Memory B cell (primary cell): ENCODE measurements at regions not wholly inside any gene's neighbourhood (a gene's known extent, or its start where the extent isn't known, plus 50 kb on each side); places are given as distances from the start of the nearest gene placed in this dataset.
"Not testable (repeated sequence)": the region's sequence is repeated elsewhere in the genome, so short reads cannot be mapped to it uniquely, and the experiment has no call there.

Experiments
- ATAC-seq: fragments of 150-1000 bp; cut with Tn5 transposase; 2 replicates; pipeline ENCODE4 v1.10.0; 2021; ENCODE audit warnings: low read depth, mild to moderate bottlenecking, moderate library complexity
- DNase-seq, 2 donors: peaks; one replicate each; pipeline ENCODE4 v3.0.0; 2022; ENCODE audit warnings: low spot score in 2 of 2
- H3K27ac Mint-ChIP-seq: one replicate; pipeline ENCODE4 v1.8.0; 2022; ENCODE audit warnings: mild to moderate bottlenecking, moderate library complexity, mixed read lengths
- H3K27me3 Mint-ChIP-seq: one replicate; pipeline ENCODE4 v1.8.0; 2022; ENCODE audit warnings: mixed read lengths
- H3K36me3 Mint-ChIP-seq: one replicate; pipeline ENCODE4 v1.8.0; 2022; ENCODE audit warnings: mild to moderate bottlenecking, mixed read lengths
- H3K4me1 Mint-ChIP-seq: one replicate; pipeline ENCODE4 v1.8.0; 2022; ENCODE audit warnings: mixed read lengths
- H3K4me3 Mint-ChIP-seq: one replicate; pipeline ENCODE4 v1.8.0; 2022; ENCODE audit warnings: mild to moderate bottlenecking, moderate library complexity, mixed read lengths
- H3K9me3 Mint-ChIP-seq: one replicate; pipeline ENCODE4 v1.8.0; 2022; ENCODE audit warnings: mixed read lengths

DNA sequence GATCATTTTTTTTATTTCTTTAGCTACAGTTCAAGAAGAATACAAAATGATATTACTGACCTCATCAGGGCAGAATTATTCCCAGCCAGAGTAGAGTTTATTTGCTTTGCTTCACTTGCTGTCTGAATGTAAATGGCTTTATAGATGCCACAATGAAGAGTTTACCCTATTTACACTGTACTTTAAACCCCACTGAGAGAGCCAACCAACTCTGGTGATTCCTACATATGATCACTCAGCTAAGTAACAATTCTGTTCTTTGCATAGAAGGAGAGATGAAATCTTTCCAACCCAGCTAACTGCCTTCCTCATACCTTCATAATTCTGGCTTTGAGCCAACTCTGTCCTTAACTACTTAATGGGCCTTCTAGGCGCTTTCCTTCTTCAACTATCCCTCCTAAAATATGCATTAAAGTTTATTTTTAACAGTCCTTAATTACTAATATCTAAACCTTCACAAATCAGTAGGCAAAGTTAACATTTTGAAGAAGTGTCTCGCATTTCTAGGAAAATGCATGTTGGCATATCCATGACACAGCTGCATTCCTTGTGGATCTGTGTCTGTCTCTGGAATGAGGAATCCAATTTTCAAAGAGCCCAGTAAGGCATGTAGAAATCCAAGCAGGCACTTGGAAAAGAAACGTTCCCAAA, 284.8 kb upstream of the GRAMD2B start:
- Mint-ChIP-seq H3K4me1 (no peaks in the 10 kb centered on the region), H3K27me3 (no peaks in the 10 kb centered on the region), H3K27ac (no peak overlapping the region), H3K4me3 (no peak overlapping the region), H3K9me3 (no peaks in the 10 kb centered on the region), H3K36me3 (no peaks in the 10 kb centered on the region)
- no peak for ATAC-seq
- DNase-seq = no peak

DNA sequence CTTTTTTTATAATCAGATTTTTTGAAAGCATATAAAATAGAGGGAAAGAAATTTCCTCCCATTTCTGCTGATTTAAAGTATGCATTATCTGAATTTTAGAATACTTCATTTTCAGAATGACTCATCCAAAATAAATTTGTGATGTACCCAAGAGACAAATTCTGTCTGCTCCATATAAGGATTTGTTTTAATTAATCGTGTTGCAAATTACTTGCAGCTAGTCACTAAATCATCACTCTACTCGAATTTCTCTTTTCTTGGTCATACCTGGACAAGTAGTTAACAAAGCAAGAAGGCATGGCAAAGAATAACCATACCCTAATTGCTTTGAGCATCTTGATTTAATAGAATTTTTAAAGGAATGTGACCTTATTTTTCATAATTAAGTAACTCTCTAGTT, 284.1 kb upstream of the GRAMD2B start:
- H3K27me3 Mint-ChIP-seq = no peaks in the 10 kb centered on the region
- H3K9me3 Mint-ChIP-seq = no peaks in the 10 kb centered on the region
- no peak overlapping the region for H3K27ac Mint-ChIP-seq
- DNase-seq = no peak
- H3K4me1 Mint-ChIP-seq = no peaks in the 10 kb centered on the region
- no peak for ATAC-seq
- H3K36me3 Mint-ChIP-seq = no peaks in the 10 kb centered on the region
- H3K4me3 Mint-ChIP-seq = no peak overlapping the region

DNA sequence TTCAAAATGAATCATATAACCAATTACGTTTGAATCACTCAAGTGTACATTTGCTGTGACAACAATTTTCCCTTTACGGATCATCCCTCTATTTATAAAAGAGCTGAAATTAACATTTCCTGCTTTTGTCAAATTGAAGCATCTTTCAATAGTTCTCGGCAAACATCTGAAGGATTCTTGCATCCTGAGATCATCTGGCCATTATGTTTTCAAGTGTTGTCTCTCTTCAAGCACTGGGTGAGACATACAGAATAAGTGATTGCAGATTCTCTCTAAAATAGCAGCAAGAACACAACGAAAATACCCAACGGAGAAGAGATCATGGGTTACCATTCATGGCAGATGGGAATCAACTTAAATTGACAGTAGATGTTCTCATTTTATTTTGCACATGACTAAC, 283.4 kb upstream of the GRAMD2B start:
- no peak for ATAC-seq
- Mint-ChIP-seq H3K9me3 (no peaks in the 10 kb centered on the region), H3K4me3 (no peak overlapping the region), H3K4me1 (no peaks in the 10 kb centered on the region), H3K36me3 (no peaks in the 10 kb centered on the region), H3K27ac (no peak overlapping the region), H3K27me3 (no peaks in the 10 kb centered on the region)
- DNase-seq = no peak

DNA sequence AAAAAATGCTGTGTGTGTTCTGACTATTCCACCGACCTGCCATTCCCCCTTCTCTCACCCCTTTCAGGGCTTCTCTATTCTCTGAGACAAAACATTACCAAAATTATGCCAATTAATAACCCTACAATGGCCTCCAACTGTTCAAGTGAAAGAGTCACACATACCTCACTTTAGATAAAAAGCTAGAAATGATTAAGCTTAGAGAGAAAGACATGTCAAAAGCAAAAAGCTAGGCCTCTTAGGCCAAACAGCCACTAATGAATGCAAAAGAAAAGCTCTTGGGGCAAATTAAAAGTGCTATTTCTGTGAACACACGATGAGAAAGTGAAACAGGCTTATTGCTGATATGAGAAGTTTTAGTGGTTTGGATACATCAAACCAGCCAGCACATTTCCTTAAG, 279.6 kb upstream of the GRAMD2B start:
- ATAC-seq = no peak

DNA sequence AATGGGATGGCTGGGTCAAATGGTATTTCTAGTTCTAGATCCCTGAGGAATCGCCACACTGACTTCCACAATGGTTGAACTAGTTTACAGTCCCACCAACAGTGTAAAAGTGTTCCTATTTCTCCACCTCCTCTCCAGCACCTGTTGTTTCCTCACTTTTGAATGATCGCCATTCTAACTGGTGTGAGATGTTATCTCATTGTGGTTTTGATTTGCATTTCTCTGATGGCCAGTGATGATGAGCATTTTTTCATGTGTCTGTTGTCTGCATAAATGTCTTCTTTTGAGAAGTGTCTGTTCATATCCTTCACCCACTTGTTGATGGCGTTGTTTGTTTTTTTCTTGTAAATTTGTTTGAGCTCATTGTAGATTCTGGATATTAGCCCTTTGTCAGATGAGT, 272.9 kb upstream of the GRAMD2B start:
- not testable (repeated sequence) for H3K4me3 Mint-ChIP-seq, H3K27me3 Mint-ChIP-seq, H3K27ac Mint-ChIP-seq, DNase-seq, H3K4me1 Mint-ChIP-seq, H3K36me3 Mint-ChIP-seq, ATAC-seq, H3K9me3 Mint-ChIP-seq

More for the DNA sequence above, 279.6 kb upstream of the GRAMD2B start:
- DNase-seq = no peak
- Mint-ChIP-seq H3K9me3 (no peaks in the 10 kb centered on the region), H3K27ac (no peak overlapping the region), H3K27me3 (no peaks in the 10 kb centered on the region), H3K36me3 (no peaks in the 10 kb centered on the region), H3K4me3 (no peak overlapping the region), H3K4me1 (no peaks in the 10 kb centered on the region)

DNA sequence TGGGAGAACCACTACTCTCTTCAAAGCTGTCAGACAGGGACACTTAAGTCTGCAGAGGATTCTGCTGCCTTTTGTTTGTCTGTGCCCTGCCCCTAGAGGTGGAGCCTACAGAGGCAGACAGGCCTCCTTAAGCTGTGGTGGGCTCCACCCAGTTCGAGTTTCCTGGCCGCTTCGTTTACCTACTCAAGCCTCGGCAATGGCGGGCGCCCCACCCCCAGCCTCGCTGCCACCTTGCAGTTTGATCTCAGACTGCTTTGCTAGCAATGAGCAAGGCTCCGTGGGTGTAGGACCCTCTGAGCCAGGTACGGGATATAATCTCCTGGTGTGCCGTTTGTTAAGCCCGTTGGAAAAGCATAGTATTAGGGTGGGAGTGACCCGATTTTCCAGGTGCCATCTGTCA, 267.9 kb upstream of the GRAMD2B start:
- H3K27ac Mint-ChIP-seq, H3K4me1 Mint-ChIP-seq, ATAC-seq, H3K36me3 Mint-ChIP-seq, DNase-seq, H3K9me3 Mint-ChIP-seq, H3K4me3 Mint-ChIP-seq: not testable (repeated sequence)
- H3K27me3 Mint-ChIP-seq = peaks cover 12% of the 10 kb centered on the region

DNA sequence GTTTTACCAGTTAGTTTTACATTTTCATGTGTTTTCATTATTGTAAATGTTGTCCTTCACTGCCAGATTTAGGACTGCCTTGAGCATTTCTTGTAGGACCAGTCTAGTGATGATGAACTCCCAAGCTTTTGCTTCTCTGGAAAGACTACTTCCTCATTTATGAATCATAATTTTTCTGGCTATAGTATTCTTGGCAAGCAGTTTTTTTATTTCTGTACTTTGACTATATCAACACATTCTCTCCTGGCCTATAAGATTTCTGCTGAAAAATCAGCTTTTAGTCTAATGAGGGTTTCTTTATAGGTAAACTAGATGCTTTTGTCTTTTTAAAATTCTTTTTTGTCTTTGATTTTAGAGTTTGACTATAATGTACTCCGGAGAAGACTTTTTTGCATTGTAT, 256.8 kb upstream of the GRAMD2B start:
- no peak overlapping the region for H3K4me3 Mint-ChIP-seq
- no peaks in the 10 kb centered on the region for H3K4me1 Mint-ChIP-seq
- no peak overlapping the region for H3K27ac Mint-ChIP-seq
- DNase-seq = no peak
- peaks cover 2% of the 10 kb centered on the region for H3K27me3 Mint-ChIP-seq
- no peak for ATAC-seq
- H3K9me3 Mint-ChIP-seq = peaks cover 18% of the 10 kb centered on the region
- H3K36me3 Mint-ChIP-seq = no peaks in the 10 kb centered on the region

DNA sequence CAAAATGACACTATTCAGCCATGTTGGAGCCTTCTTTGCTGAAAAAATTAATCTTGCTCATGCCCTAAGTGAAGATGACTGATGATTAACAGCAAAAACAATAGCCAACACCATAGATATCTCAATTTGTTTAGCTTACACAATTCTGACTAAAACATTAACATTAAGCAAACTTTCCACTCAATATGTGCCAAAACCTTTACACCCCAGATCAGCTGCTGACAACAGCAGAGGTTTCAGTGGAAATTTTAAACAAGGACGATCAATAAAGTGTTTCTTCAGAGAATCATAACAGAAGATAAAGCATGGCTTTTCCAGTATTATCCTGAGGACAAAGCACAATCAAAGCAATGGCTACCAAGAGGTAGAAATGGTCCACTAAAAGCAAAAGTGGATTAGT, 254.4 kb upstream of the GRAMD2B start:
- Mint-ChIP-seq H3K9me3 (peaks cover 18% of the 10 kb centered on the region), H3K4me3 (no peak overlapping the region), H3K4me1 (no peaks in the 10 kb centered on the region), H3K27ac (no peak overlapping the region), H3K36me3 (no peaks in the 10 kb centered on the region), H3K27me3 (peaks cover 2% of the 10 kb centered on the region)
- DNase-seq (no peak), ATAC-seq (no peak)

DNA sequence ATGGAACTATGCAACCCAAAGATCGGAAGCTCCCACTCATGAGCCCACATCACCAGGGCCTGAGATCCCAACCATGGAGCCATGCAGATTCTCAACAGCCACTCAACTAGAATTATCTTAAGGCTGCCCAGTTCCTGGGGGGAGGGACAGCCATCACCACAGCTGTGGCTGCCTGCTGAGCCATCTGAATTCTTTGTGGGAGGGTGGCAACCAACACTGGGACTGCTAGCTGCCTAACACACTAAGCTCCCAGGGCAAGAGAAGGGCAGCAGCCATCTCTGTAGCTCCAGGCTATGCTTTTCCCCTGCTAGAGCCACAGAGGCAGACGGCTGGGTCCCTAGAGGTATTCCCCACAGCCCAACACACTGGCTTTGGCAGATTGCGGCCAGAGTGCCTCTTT, 251.3 kb upstream of the GRAMD2B start:
- no peaks in the 10 kb centered on the region for H3K4me1 Mint-ChIP-seq
- H3K36me3 Mint-ChIP-seq = no peaks in the 10 kb centered on the region
- DNase-seq = no peak
- peaks cover 7% of the 10 kb centered on the region for H3K9me3 Mint-ChIP-seq
- H3K4me3 Mint-ChIP-seq = no peak overlapping the region
- no peak overlapping the region for H3K27ac Mint-ChIP-seq
- ATAC-seq = no peak
- peaks cover 2% of the 10 kb centered on the region for H3K27me3 Mint-ChIP-seq

DNA sequence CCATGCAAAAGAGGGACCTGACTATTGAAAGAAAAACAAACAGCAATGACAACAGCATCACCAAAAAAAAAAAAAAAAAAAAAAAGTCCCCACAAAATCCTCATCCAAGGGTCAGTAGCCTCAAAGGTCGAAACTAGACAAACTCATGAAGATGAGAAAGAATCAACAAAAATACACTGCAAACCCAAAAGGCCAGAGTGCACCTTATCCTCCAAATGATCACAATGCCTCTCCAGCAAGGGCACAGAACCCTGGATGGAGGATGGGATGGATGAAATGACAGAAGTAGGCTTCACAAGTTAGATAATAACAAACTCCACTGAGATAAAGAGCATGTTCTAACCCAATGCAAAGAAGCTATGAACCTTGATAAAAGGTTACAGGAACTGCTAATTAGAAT, 250.4 kb upstream of the GRAMD2B start:
- no peak for DNase-seq
- Mint-ChIP-seq H3K4me3 (no peak overlapping the region), H3K9me3 (peaks cover 2% of the 10 kb centered on the region), H3K27ac (no peak overlapping the region), H3K27me3 (peaks cover 2% of the 10 kb centered on the region), H3K4me1 (no peaks in the 10 kb centered on the region), H3K36me3 (no peaks in the 10 kb centered on the region)
- no peak for ATAC-seq

DNA sequence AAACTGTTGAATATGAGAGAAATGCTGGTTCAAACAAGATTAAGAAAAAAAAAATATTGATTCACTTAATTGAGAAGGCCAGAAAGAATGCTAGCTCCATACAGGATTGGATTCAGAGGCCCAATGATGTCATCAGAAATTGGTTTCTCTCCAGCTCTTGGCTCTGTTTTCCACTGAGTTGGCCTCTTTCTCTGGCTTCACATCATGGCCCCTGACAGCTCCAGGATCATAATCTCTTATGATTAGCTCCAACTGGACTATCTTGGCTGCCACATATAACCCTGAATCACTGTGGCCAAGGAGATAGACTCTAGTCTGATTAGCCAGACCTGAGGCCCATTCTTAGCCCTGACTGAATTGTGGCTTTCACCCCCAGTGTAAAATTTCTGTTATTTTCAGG, 244.7 kb upstream of the GRAMD2B start:
- ATAC-seq = no peak
- H3K4me3 Mint-ChIP-seq = no peak overlapping the region
- DNase-seq = no peak
- no peak overlapping the region for H3K27ac Mint-ChIP-seq
- H3K9me3 Mint-ChIP-seq = no peaks in the 10 kb centered on the region
- H3K36me3 Mint-ChIP-seq = no peaks in the 10 kb centered on the region
- no peaks in the 10 kb centered on the region for H3K4me1 Mint-ChIP-seq
- H3K27me3 Mint-ChIP-seq = no peaks in the 10 kb centered on the region

DNA sequence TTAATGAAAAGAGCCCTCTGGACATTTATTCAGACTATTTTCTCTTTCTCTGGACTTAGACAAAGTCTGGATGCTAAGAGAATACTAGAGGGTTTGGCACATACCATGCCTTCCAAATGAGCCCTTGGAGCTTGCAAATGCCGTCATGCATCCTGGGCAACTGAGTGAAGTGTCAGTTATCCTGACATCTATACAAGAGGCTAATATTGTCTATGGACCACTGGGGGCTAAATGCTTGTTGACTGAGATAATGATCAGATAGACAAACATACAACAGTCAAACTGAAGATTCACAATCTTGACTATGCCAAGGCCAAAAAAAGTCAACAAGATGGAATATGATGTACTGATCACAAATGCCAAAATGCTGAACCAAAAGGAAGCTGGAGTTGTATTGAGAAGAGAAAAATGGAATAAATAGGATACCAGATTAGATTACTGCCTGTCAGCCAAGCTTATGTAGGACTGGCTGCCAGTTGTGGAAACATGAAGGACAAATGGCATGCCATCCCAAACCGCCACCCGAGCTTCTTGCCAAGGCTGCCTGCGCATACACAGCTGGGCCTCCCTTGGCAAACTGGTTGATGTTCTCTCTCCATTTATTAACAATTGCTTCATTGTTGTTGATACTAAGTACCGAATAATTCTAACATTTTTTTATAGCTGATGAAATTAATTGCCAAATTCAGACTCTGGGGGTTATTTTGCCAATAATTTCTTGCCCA, 240.1 kb upstream of the GRAMD2B start:
- Mint-ChIP-seq H3K27ac (no peak overlapping the region), H3K36me3 (no peaks in the 10 kb centered on the region)

DNA sequence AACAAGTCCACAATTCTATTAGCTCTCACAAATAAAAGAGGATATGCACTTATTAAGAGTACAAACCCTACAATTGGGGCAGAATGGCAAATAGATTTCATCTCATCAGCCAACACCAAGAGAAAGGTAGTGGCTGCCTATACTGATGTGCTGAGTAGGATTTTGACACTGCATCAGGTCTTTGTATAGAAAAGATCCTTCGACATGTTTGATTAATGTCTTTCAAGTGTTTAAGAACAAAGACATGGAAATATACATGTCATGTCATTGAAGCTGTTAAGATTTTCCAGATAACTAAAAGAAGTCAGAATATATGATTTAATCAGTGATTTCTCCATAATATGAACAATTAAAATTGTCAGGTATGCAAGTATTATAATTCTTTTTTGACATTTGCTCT, 238.7 kb upstream of the GRAMD2B start:
- ATAC-seq (no peak), DNase-seq (no peak)
- Mint-ChIP-seq H3K27me3 (no peaks in the 10 kb centered on the region), H3K9me3 (no peaks in the 10 kb centered on the region), H3K4me1 (no peaks in the 10 kb centered on the region), H3K4me3 (no peak overlapping the region), H3K27ac (no peak overlapping the region), H3K36me3 (no peaks in the 10 kb centered on the region)

More for the DNA sequence above, 240.1 kb upstream of the GRAMD2B start:
- H3K27me3 Mint-ChIP-seq = no peaks in the 10 kb centered on the region
- ATAC-seq (no peak), DNase-seq (no peak)
- no peaks in the 10 kb centered on the region for H3K4me1 Mint-ChIP-seq
- H3K4me3 Mint-ChIP-seq = no peak overlapping the region
- H3K9me3 Mint-ChIP-seq = no peaks in the 10 kb centered on the region

DNA sequence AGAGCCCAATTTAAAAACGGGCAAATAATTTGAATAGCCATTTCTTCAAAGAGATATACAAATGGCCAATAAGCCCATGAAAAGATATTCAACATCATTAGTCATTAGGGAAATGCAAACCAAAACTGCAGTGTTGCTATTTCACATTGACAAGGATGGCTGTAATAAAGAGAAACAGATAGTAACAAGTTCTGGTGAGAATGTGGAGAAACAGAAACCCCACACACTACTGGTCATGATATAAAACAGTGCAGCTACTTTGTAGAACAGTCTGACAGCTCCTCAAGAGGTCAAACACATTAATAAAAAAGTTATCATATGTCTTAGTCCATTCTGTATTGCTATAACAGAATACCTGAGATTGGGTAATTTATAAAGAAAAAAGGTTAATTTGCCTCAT, 237.0 kb upstream of the GRAMD2B start:
- DNase-seq = no peak
- no peak for ATAC-seq
- H3K27me3 Mint-ChIP-seq = no peaks in the 10 kb centered on the region
- H3K4me3 Mint-ChIP-seq = no peak overlapping the region
- no peaks in the 10 kb centered on the region for H3K9me3 Mint-ChIP-seq
- H3K4me1 Mint-ChIP-seq = no peaks in the 10 kb centered on the region
- H3K27ac Mint-ChIP-seq = no peak overlapping the region
- H3K36me3 Mint-ChIP-seq = no peaks in the 10 kb centered on the region

DNA sequence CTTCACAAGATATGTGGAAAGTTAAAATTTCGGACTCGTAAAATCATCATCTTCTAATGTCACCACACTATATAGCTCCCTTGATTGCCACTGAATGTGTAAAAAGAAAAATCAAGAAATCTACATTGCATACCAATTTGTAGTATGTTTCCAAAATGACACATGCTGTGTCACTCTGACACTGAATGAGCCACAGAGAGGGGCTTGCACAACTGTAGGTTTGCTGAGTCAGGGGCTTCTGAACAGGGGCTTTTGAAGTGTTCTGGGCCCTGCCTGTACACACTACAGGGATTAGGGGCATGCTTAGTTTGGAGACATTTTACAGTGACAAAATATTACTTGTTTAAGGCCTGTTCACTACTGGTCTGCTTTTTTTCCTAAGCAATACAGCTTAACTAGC, 234.4 kb upstream of the GRAMD2B start:
- Mint-ChIP-seq H3K27me3 (no peaks in the 10 kb centered on the region), H3K36me3 (no peaks in the 10 kb centered on the region), H3K9me3 (no peaks in the 10 kb centered on the region), H3K4me3 (no peak overlapping the region), H3K27ac (no peak overlapping the region), H3K4me1 (no peaks in the 10 kb centered on the region)
- no peak for ATAC-seq
- DNase-seq = no peak
